ENCODE measurements at regions not wholly inside any gene's neighbourhood (a gene's known extent, or its start where the extent isn't known, plus 50 kb on each side); places are given as distances from the start of the nearest gene placed in this dataset.

DNA sequence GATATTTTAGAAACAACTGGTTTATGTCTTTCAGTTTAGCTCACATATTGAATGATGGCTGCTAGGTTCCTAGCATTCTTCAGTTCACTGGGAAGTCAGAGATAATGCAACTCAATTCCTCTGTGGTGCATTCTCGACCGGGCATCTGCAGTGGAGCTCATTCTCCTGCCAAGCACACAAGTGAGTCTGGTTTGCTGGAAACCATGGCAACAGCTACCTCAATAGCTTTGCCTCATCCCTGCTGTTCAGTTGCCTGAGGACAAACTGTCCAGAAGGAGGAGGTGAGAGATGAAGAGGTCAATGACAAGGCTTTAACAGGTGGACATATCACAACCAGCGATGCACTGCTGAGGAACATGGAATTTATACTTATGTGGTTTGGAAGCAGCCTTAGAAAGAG is 816.9 kb downstream of the AACS start:
- BruUV-seq (replicated peaks): no TSS peak
- intact Hi-C loops (cut with micrococcal nuclease; ENCODE audit: unreplicated experiment): no loop called here
- no peaks in the 10 kb centered on the region for H3K36me3 ChIP-seq (ENCODE audit: insufficient read depth, low read length)
- no peaks in the 10 kb centered on the region for H3K79me2 ChIP-seq (ENCODE audit: insufficient read depth, low read depth, low read length)
- DNase-seq (ENCODE audit: low spot score): no peak
- ChIA-PET POLR2A (no interaction called here), CTCF (ENCODE audit: unreplicated experiment) (no interaction called here)
- H3K27ac ChIP-seq (ENCODE audit: low read depth, low read length, poor library complexity, severe bottlenecking): no peak overlapping the region
- no peak overlapping the region for H3K4me2 ChIP-seq (ENCODE audit: low read length)
- H3K4me3 ChIP-seq (ENCODE audit: low read depth, low read length, poor library complexity, severe bottlenecking): no peak overlapping the region
- H3K9me3 ChIP-seq (ENCODE audit: low read length): no peaks in the 10 kb centered on the region
- no peak overlapping the region for H2AFZ ChIP-seq (ENCODE audit: low read length)
- H3K4me1 ChIP-seq (ENCODE audit: insufficient read depth, low read length, poor library complexity, severe bottlenecking): no peaks in the 10 kb centered on the region
- no peaks in the 10 kb centered on the region for H3K9me2 ChIP-seq (ENCODE audit: insufficient read depth, low read length)
- H4K20me1 ChIP-seq (ENCODE audit: insufficient read depth, low read length): no peaks in the 10 kb centered on the region
- no peak for TF ChIP-seq EZH2phosphoT487 (IDR thresholded peaks at IDR 0.05; ENCODE audit: borderline replicate concordance, low read depth, low read length)
- TF ChIP-seq, protein P1, sequence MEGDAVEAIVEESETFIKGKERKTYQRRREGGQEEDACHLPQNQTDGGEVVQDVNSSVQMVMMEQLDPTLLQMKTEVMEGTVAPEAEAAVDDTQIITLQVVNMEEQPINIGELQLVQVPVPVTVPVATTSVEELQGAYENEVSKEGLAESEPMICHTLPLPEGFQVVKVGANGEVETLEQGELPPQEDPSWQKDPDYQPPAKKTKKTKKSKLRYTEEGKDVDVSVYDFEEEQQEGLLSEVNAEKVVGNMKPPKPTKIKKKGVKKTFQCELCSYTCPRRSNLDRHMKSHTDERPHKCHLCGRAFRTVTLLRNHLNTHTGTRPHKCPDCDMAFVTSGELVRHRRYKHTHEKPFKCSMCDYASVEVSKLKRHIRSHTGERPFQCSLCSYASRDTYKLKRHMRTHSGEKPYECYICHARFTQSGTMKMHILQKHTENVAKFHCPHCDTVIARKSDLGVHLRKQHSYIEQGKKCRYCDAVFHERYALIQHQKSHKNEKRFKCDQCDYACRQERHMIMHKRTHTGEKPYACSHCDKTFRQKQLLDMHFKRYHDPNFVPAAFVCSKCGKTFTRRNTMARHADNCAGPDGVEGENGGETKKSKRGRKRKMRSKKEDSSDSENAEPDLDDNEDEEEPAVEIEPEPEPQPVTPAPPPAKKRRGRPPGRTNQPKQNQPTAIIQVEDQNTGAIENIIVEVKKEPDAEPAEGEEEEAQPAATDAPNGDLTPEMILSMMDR (conservative IDR thresholded peaks at IDR 0.05; ENCODE audit: low read length): no peak

DNA sequence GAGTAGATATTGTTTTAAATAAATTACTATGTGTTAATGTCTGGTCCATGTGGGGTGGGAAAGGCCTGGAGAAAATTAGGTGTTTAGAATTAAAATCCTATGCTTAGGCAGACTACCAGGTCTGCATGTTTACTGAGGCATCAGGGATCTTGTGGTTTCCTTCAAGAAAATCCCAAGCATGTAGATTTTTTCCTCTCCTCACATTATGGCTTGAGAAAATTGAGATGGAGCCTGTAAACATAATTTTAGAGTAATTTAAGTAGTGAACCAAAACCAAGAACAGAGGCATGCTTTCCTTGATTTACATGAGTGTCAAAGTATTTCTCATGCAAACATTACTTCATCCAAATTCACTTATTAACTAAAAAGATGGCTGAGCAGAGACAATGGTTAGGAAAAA is 823.7 kb downstream of the AACS start:
- no TSS peak for BruUV-seq (replicated peaks)
- TF ChIP-seq, protein P1 (conservative IDR thresholded peaks at IDR 0.05; ENCODE audit: low read length): no peak
- Histone ChIP-seq H3K4me2 (ENCODE audit: low read length) (no peak overlapping the region), H3K27ac (ENCODE audit: low read depth, low read length, poor library complexity, severe bottlenecking) (no peak overlapping the region), H4K20me1 (ENCODE audit: insufficient read depth, low read length) (no peaks in the 10 kb centered on the region), H3K79me2 (ENCODE audit: insufficient read depth, low read depth, low read length) (no peaks in the 10 kb centered on the region), H2AFZ (ENCODE audit: low read length) (no peak overlapping the region), H3K9me3 (ENCODE audit: low read length) (no peaks in the 10 kb centered on the region), H3K4me1 (ENCODE audit: insufficient read depth, low read length, poor library complexity, severe bottlenecking) (no peaks in the 10 kb centered on the region), H3K36me3 (ENCODE audit: insufficient read depth, low read length) (no peaks in the 10 kb centered on the region), H3K4me3 (ENCODE audit: low read depth, low read length, poor library complexity, severe bottlenecking) (no peak overlapping the region), H3K9me2 (ENCODE audit: insufficient read depth, low read length) (no peaks in the 10 kb centered on the region)
- ChIA-PET POLR2A (no interaction called here), CTCF (ENCODE audit: unreplicated experiment) (no interaction called here)
- no peak for DNase-seq (ENCODE audit: low spot score)
- intact Hi-C loops (cut with micrococcal nuclease; ENCODE audit: unreplicated experiment): no loop called here

DNA sequence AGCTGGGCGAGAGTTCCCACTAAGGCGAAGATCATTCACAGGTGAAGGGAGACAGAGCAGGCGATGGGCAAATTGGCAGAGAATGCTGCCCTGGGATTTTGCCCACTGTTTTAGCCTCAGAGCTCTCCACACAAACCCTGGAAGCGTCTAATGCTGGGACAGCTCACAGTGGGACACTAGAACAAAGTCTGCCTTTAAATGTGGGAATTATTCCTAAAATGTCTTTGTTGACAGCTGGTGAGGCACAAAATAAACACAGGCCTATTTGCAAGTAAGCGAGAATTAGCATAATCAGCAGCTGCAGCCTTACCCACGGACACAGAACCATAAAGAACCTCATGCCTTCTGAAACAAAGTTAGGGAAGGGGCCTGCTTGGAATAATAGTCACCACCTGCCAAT is 824.5 kb downstream of the AACS start:
- POLR2A ChIA-PET: interaction anchor here (1.0 kb wide), 1 partner anchor 188 kb away, joined by 3 read pairs; no protein-coding TSS in a partner anchor

More for the DNA sequence above, 824.5 kb downstream of the AACS start:
- no peaks in the 10 kb centered on the region for H4K20me1 ChIP-seq (ENCODE audit: insufficient read depth, low read length)
- no peaks in the 10 kb centered on the region for H3K79me2 ChIP-seq (ENCODE audit: insufficient read depth, low read depth, low read length)
- TF ChIP-seq EZH2phosphoT487 (IDR thresholded peaks at IDR 0.05; ENCODE audit: borderline replicate concordance, low read depth, low read length): no peak
- TF ChIP-seq, protein P1 (conservative IDR thresholded peaks at IDR 0.05; ENCODE audit: low read length): no peak
- no peak overlapping the region for H3K4me3 ChIP-seq (ENCODE audit: low read depth, low read length, poor library complexity, severe bottlenecking)
- no peak for DNase-seq (ENCODE audit: low spot score)
- H3K27ac ChIP-seq (ENCODE audit: low read depth, low read length, poor library complexity, severe bottlenecking): no peak overlapping the region
- CTCF ChIA-PET (ENCODE audit: unreplicated experiment): no interaction called here
- H3K4me2 ChIP-seq (ENCODE audit: low read length): no peak overlapping the region
- H3K9me2 ChIP-seq (ENCODE audit: insufficient read depth, low read length): no peaks in the 10 kb centered on the region
- H3K9me3 ChIP-seq (ENCODE audit: low read length): no peaks in the 10 kb centered on the region
- intact Hi-C loops (cut with micrococcal nuclease; ENCODE audit: unreplicated experiment): no loop called here
- no peak overlapping the region for H2AFZ ChIP-seq (ENCODE audit: low read length)
- no peaks in the 10 kb centered on the region for H3K36me3 ChIP-seq (ENCODE audit: insufficient read depth, low read length)
- no peaks in the 10 kb centered on the region for H3K4me1 ChIP-seq (ENCODE audit: insufficient read depth, low read length, poor library complexity, severe bottlenecking)
- BruUV-seq (replicated peaks): no TSS peak
